Stimulated activated CD4-positive, alpha-beta T cell treated with anti-CD3 and anti-CD28 coated beads, TNF-alpha, amount 100 ng/mL, for 1 hour (primary cell): ENCODE measurements at regions not wholly inside any gene's neighbourhood (a gene's known extent, or its start where the extent isn't known, plus 50 kb on each side); places are given as distances from the start of the nearest gene placed in this dataset.
"Not testable (repeated sequence)": the region's sequence is repeated elsewhere in the genome, so short reads cannot be mapped to it uniquely, and the experiment has no call there.

Experiments
- DNase-seq, 3 donors: peaks; one replicate each; pipeline ENCODE4 v3.0.0-alpha.2; 2020; ENCODE audit warnings: low read depth in 3 of 3, low spot score in 1 of 3

- no peak for DNase-seq
Observed at GRCh38 chr12:125861299-125862281, 796.4 kb downstream of the AACS start.

GRCh38 chr12:125865236-125865635 lies 800.0 kb downstream of the AACS start:
- DNase-seq = not testable (repeated sequence)

- DNase-seq = no peak
Observed at GRCh38 chr12:125871811-125872594, 806.8 kb downstream of the AACS start.

DNA sequence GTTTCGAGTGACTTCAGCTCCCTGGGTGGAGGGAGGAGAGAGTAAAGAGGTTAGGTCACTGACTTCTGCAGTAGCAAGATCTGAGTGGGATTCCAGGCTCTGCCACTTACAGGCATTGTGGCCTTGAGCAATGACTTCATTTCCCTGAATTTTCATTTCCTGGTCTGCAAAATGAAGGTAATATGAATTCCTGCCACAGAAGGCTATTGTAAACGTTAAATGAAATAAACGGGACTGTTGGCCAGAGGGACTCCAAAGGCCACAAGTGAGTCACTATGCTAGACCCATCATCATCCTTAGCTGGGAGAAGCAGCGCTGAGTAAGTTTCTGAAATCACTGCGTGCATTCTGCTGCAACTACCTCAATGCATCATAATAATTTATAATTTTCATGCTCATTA lies 807.8 kb downstream of the AACS start:
- DNase-seq = no peak

GRCh38 chr12:125878483-125878882 lies 813.2 kb downstream of the AACS start:
- DNase-seq = no peak

DNA sequence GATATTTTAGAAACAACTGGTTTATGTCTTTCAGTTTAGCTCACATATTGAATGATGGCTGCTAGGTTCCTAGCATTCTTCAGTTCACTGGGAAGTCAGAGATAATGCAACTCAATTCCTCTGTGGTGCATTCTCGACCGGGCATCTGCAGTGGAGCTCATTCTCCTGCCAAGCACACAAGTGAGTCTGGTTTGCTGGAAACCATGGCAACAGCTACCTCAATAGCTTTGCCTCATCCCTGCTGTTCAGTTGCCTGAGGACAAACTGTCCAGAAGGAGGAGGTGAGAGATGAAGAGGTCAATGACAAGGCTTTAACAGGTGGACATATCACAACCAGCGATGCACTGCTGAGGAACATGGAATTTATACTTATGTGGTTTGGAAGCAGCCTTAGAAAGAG lies 816.9 kb downstream of the AACS start:
- DNase-seq = no peak

- no peak for DNase-seq
Observed at GRCh38 chr12:125888921-125889320, 823.7 kb downstream of the AACS start.

GRCh38 chr12:125889742-125890141 lies 824.5 kb downstream of the AACS start:
- DNase-seq = no peak

GRCh38 chr12:125890366-125890905 lies 825.2 kb downstream of the AACS start:
- DNase-seq = no peak

- no peak for DNase-seq
Observed at GRCh38 chr12:125890971-125891370, 825.7 kb downstream of the AACS start.

DNA sequence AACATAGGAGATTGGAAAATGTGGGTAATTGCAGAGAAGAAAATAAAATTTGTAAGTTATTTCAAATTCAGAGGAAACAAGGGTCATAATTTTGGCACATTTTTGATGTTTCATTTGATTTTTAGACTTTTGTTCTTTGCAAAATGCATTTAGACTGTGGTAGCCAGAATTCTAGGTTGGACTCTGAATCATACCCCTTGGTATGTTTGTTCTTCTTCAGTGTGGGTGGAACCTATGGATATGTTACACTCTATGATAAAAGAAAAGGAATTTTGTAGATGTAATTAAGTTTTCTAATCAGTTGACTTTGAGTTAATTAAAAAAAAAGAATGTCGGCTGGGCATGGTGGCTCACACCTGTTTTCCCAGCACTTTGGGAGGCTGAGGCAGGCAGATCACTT lies 827.0 kb downstream of the AACS start:
- DNase-seq = no peak

GRCh38 chr12:125902991-125903390 lies 837.8 kb downstream of the AACS start:
- DNase-seq = no peak

- DNase-seq = no peak
Observed at GRCh38 chr12:125907351-125907750, 842.1 kb downstream of the AACS start.

DNA sequence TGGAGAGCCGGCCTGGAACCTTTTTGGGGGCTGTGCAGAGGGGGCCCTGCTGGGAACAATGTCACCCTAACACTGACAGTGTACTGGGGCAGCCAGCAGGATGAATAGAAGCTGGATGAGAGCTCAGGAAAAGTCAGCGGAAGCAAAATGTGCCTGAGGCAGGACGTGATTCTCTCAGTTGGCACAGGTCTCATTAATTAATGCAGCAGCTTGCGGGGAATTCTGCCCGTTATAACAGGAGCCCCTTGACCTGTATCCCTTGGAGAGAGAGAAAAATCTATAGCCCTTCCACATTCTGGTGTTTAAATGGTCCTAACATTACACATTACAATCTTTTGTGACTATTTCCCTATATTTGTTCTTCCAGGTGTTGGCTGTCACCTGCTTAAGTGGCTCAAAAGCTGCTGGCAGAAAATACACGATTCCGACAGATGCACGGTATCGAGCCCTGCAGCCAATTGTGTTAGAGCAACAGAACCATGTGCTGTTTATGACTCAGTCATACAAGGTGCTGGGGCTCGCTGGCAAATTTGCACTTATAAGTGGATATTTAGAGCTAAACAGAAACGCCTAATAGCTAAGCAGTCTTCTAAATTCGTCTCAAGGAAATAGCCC lies 854.7 kb downstream of the AACS start:
- no peak for DNase-seq

GRCh38 chr12:125922330-125922729 lies 857.1 kb downstream of the AACS start:
- no peak for DNase-seq

GRCh38 chr12:125936502-125936901 lies 871.3 kb downstream of the AACS start:
- DNase-seq = no peak

- no peak for DNase-seq
Observed at GRCh38 chr12:125944446-125944845, 879.2 kb downstream of the AACS start.

GRCh38 chr12:125949471-125949870 lies 884.2 kb downstream of the AACS start:
- DNase-seq = no peak

- DNase-seq = no peak
Observed at GRCh38 chr12:125954362-125954761, 889.1 kb downstream of the AACS start.

DNA sequence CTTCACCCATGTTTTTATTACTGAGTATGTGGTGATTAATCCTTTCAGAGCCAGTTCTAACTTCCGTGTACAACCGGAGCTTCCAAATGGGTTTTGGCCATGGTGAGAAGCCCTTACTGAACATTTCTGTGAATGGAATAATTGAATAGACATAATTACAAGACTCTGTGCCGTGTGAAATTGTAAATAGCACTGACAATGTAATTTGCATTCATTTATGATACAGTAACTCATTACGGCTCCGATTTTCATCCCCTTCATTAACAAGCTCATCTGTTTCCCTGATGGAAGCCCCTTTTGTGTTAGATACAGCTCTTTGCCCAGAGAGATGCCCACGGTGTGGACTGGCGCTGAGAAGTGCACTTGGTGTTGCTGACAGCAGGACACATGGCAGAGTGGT lies 891.0 kb downstream of the AACS start:
- DNase-seq = no peak

- no peak for DNase-seq
Observed at GRCh38 chr12:125966641-125967040, 901.4 kb downstream of the AACS start.
